RWPE1 (cell line): ENCODE measurements at regions not wholly inside any gene's neighbourhood (a gene's known extent, or its start where the extent isn't known, plus 50 kb on each side); places are given as distances from the start of the nearest gene placed in this dataset.

Source experiments
- CTCF ChIA-PET: fragments of 350-600 bp; sonication (Branson Sonifier 250); formaldehyde crosslinking; extraction: SDS; loops from one replicate; lab custom pipeline; 2021; lab: Yijun Ruan, JAX
- POLR2A ChIA-PET: fragments of 400-600 bp; formaldehyde crosslinking; extraction: SDS; loops from one replicate; lab custom pipeline; 2020; ENCODE audit warnings: antibody characterized with exemption; ENCODE audit not compliant: low non-redundant PET; lab: Yijun Ruan, JAX
- DNase-seq: peaks from one replicate; pipeline ENCODE4 v3.0.0; 2012; ENCODE audit warnings: low spot score
- H3K27ac ChIP-seq: fragments of 450-650 bp; 2 replicates; pipeline ENCODE4 v1.5.1; 2017
- CTCF ChIP-seq: fragments of 450-650 bp; conservative IDR thresholded peaks from 2 replicates; pipeline ENCODE4 v1.5.1; 2017; ENCODE audit warnings: low read depth, mild to moderate bottlenecking

DNA sequence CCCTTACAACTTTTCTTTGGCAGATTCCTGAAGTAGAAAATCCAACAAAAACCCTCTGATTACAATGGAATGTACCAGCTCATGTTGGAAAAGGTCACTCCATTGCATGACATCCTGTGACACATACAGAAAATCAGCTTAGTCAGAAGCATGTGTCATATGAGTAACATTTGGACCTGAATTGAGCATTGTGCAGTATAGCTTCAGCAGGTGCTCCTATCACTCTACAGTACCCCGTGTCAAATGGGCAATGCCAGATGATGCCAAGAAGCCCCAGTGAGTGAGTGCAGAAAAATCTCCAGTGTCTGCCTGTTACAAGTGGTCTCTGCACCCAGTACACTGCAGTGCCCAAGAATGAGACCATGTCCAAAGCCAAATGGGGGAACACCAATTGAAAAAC, 129.7 kb upstream of the RUNX1 start:
- ChIA-PET CTCF (no interaction called here), POLR2A (no interaction called here)
- no peak overlapping the region for H3K27ac ChIP-seq
- no peak for TF ChIP-seq CTCF
- peak; percentile 37 for DNase-seq

DNA sequence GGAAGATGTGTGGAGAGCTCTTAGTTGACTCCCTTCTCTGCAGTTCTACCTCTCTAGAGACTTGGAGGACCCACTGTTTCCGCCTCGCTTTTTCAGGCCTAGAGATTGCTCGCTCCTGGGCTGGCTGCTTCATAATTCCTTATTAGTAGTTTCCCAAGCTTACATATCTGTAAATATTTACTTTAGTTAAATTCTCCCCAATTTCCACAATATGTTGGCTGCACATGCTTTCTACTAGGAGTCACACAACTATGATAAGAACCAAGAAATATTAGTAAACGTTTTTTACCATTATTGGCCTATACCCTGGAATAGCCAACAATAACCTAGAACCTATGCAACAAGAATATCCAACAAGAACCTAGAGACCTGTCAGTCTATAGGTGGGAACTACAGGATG, 129.0 kb upstream of the RUNX1 start:
- ChIA-PET POLR2A (no interaction called here), CTCF (no interaction called here)
- no peak for DNase-seq
- TF ChIP-seq CTCF: no peak
- H3K27ac ChIP-seq: no peak overlapping the region

GRCh38 chr21:35172231-35172630, 123.1 kb upstream of the RUNX1 start:
- no peak overlapping the region for H3K27ac ChIP-seq
- ChIA-PET CTCF (no interaction called here), POLR2A (no interaction called here)
- no peak for DNase-seq
- no peak for TF ChIP-seq CTCF

DNA sequence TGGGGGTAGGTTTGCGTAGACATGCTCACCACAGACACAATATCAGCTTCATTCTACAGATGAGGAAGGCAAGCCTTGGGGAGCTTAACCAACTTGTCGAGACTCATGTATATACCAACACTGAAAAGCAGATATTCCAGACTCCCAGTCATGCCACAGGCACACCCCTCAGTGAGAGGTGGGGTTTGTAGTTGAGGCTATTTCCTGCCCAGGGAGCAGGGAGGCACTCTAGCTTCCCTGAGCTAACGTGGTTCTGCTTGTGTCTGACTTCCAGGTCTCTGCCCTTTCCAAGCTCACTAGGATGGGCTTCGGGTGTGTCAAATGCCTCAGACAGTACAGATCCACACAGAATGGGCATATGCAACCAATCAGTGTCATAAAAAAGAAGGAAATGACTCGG, 122.3 kb upstream of the RUNX1 start:
- DNase-seq: no peak
- TF ChIP-seq CTCF: no peak
- no peak overlapping the region for H3K27ac ChIP-seq
- ChIA-PET CTCF (no interaction called here), POLR2A (no interaction called here)

- no peak for DNase-seq
- no peak overlapping the region for H3K27ac ChIP-seq
- CTCF ChIA-PET: no interaction called here
- POLR2A ChIA-PET: no interaction called here
- no peak for TF ChIP-seq CTCF
These were observed 121.7 kb upstream of the RUNX1 start for GRCh38 chr21:35170818-35171217.

DNA sequence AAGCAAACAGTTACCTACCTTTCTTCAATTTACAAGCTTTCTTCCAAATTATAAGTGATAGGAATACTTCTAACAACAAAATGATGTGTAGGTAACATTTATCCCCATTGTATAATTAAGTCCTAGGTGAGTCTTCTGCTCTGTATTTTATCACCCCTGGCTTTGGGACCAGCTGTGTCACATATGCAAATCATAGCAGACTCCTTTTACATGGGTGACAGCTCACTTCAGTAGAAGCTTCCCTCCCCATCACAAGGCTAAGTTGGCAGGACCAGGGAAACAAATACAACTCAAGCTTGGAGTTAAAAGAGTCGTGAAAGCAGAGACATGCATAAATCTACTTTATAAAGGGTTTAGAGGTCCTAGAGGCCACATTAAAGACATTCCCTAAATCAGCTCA, 121.1 kb upstream of the RUNX1 start:
- TF ChIP-seq CTCF: no peak
- POLR2A ChIA-PET: no interaction called here
- DNase-seq: no peak
- CTCF ChIA-PET: no interaction called here
- no peak overlapping the region for H3K27ac ChIP-seq

DNA sequence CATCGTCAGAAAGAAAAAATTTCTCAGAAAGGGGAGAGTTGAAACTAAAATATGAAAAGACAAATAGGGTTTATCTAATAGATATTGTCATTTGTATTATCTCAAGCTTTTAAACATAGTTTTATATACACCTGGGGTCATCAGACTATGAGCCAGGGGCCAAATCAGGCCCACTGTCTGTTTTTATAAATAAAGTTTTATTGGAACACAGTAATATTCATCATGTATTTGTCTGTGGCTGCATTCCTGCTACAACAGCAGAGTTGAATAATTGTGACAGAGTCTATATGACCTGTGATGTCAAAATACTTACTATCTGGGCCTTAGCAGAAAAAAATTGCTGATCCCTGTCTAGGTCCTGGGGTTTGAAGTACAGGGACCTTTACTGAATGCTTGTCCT, 120.5 kb upstream of the RUNX1 start:
- ChIA-PET POLR2A (no interaction called here), CTCF (no interaction called here)
- no peak overlapping the region for H3K27ac ChIP-seq
- DNase-seq: no peak
- TF ChIP-seq CTCF: no peak
